Upper lobe of left lung (tissue), 6 donors: ENCODE measurements at regions not wholly inside any gene's neighbourhood (a gene's known extent, or its start where the extent isn't known, plus 50 kb on each side); places are given as distances from the start of the nearest gene placed in this dataset.
"Not testable (repeated sequence)": the region's sequence is repeated elsewhere in the genome, so short reads cannot be mapped to it uniquely, and the experiment has no call there.

Experiments
- ATAC-seq, 2 donors: fragments of 200-7000 bp; cut with Tn5 transposase; one replicate each; pipeline ENCODE4 v1.9.1; 2022; ENCODE audit warnings: mild to moderate bottlenecking in 2 of 2, moderate library complexity in 2 of 2; ENCODE audit not compliant: low FRiP score in 2 of 2
- DNase-seq, 2 donors: peaks; one replicate each; pipeline ENCODE4 v3.0.0-alpha.2; 2019 to 2020
- H3K27ac ChIP-seq, 4 donors: fragments of 200-600 bp; sonication (generic); one replicate each; pipeline ENCODE4 v1.5.1; 2016 to 2019
- H3K27me3 ChIP-seq, 4 donors: fragments of 200-600 bp; sonication (generic); one replicate each; pipeline ENCODE4 v1.5.1; 2017 to 2019
- H3K36me3 ChIP-seq, 4 donors: fragments of 200-600 bp; sonication (generic); one replicate each; pipeline ENCODE4 v1.5.1; 2016 to 2019
- H3K4me1 ChIP-seq, 4 donors: fragments of 200-600 bp; sonication (generic); one replicate each; pipeline ENCODE4 v1.5.1; 2018 to 2019
- H3K4me3 ChIP-seq, 4 donors: fragments of 200-600 bp; sonication (generic); one replicate each; pipeline ENCODE4 v1.5.1; 2017 to 2019; ENCODE audit warnings: mild to moderate bottlenecking in 2 of 4, moderate library complexity in 1 of 4
- H3K9me3 ChIP-seq, 4 donors: fragments of 200-600 bp; sonication (generic); one replicate each; pipeline ENCODE4 v1.5.1; 2018 to 2019
- EP300 ChIP-seq, 4 donors: sonication (generic); formaldehyde crosslinking; IDR thresholded peaks; one replicate each; pipeline ENCODE4 v1.5.1; 2017; ENCODE audit warnings: antibody characterized with exemption in 4 of 4, control low read depth in 2 of 4
- POLR2A ChIP-seq, 4 donors: fragments of 450-650 bp; IDR thresholded peaks; one replicate each; pipeline ENCODE4 v1.5.1; 2016 to 2017; ENCODE audit warnings: antibody characterized with exemption in 4 of 4, mild to moderate bottlenecking in 2 of 4
- POLR2AphosphoS5 ChIP-seq, 2 donors: sonication (generic); formaldehyde crosslinking; IDR thresholded peaks; one replicate each; pipeline ENCODE4 v1.5.1; 2017; ENCODE audit warnings: antibody characterized with exemption in 2 of 2
- WGBS, 2 donors: methylation state at CpG; one replicate each; pipeline ENCODE4 v1.1.5; 2017 to 2018; 5-methylcytosine and 5-hydroxymethylcytosine counted together
- TF ChIP-seq, protein P1 (sequence below), 6 experiments: fragments of 450-650 bp in 4 of 6; fragments of 200-600 bp in 2 of 6; sonication (generic) in 2 of 6; IDR thresholded peaks; one replicate each; pipeline ENCODE4 v1.5.1; 2016 to 2019; ENCODE audit warnings: antibody characterized with exemption in 6 of 6
- donor health status: DM: no; HTN: no; CAD: no; lungs with moderate emphysema.
- donor health status: DM: no; HTN: yes; CAD: no; lungs with severe emphysema.

DNA sequence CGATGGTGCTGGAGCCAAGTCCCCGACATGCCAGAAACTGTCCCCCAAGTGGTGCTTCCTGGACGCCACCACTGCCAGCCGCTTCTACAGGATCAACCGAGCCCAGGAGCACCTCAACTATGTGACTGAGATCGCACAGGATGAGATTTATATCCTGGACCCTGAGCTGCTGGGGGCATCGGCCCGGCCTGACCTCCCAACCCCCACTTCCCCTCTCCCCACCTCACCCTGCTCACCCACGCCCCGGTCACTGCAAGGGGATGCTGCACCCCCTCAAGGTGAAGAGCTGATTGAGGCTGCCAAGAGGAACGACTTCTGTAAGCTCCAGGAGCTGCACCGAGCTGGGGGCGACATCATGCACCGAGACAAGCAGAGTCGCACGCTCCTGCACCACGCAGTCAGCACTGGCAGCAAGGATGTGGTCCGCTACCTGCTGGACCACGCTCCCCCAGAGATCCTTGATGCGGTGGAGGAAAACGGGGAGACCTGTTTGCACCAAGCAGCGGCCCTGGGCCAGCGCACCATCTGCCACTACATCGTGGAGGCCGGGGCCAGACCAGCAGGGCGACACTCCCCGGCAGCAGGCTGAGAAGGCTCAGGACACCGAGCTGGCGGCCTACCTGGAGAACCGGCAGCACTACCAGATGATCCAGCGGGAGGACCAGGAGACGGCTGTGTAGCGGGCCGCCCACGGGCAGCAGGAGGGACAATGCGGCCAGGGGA lies 91.0 kb downstream of the LACC1 start:
- ATAC-seq, result peak in 1 of 2 donors; percentile 65
- not testable (repeated sequence) for H3K4me1 ChIP-seq, H3K27ac ChIP-seq, H3K9me3 ChIP-seq, H3K27me3 ChIP-seq, H3K36me3 ChIP-seq, H3K4me3 ChIP-seq
- 95 to 97% methylated on average over 13 to 21 of the region's 36 CpGs for WGBS, 2 donors
- DNase-seq, result peak in 1 of 2 donors; percentile 58

DNA sequence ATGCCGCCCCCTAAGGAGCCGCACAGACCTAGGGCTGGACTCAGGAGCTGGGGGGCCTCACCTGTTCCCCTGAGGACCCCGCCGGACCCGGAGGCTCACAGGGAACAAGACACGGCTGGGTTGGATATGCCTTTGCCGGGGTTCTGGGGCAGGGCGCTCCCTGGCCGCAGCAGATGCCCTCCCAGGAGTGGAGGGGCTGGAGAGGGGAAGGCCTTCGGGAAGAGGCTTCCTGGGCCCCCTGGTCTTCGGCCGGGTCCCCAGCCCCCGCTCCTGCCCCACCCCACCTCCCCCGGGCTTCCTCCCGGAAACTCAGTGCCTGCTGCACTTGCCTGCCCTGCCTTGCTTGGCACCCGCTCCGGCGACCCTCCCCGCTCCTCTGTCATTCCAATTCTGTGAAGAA lies 91.6 kb downstream of the LACC1 start:
- not testable (repeated sequence) for H3K4me3 ChIP-seq, H3K27me3 ChIP-seq, H3K27ac ChIP-seq, H3K36me3 ChIP-seq, H3K9me3 ChIP-seq, H3K4me1 ChIP-seq
- 98 to 100% methylated on average over 4 to 9 of the region's 19 CpGs for WGBS, 2 donors
- peak in 1 of 2 donors; percentile 56 for DNase-seq
- peak; percentile 11 to 23 for ATAC-seq

DNA sequence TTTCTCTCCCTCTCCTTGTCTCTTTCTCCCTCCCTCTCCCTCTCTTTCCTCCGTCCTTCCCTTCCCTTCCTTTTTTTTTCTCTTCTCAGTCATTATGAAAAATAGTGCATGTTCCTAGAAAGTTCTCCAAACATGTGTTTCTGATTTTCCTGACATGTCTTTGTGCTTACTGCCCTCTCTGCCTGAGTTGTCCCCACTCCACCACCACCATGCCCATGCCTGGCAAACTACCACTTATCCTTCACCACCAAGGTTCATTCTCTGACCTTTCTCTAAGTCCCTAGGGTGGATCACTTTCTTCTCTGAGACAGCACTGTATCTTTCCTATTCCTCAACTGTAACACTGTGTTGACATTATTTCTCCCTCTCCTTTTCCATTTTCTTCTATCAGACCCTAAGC lies 98.2 kb downstream of the LACC1 start:
- ATAC-seq, result no peak
- no peak overlapping the region for H3K27ac ChIP-seq
- no peak overlapping the region for H3K4me3 ChIP-seq
- H3K27me3 ChIP-seq, result no peaks in the 10 kb centered on the region
- no peaks in the 10 kb centered on the region for H3K4me1 ChIP-seq
- TF ChIP-seq EP300 (IDR thresholded peaks at IDR 0.05) (no peak), POLR2AphosphoS5 (IDR thresholded peaks at IDR 0.05) (no peak), POLR2A (IDR thresholded peaks at IDR 0.05) (no peak)
- TF ChIP-seq, protein P1, sequence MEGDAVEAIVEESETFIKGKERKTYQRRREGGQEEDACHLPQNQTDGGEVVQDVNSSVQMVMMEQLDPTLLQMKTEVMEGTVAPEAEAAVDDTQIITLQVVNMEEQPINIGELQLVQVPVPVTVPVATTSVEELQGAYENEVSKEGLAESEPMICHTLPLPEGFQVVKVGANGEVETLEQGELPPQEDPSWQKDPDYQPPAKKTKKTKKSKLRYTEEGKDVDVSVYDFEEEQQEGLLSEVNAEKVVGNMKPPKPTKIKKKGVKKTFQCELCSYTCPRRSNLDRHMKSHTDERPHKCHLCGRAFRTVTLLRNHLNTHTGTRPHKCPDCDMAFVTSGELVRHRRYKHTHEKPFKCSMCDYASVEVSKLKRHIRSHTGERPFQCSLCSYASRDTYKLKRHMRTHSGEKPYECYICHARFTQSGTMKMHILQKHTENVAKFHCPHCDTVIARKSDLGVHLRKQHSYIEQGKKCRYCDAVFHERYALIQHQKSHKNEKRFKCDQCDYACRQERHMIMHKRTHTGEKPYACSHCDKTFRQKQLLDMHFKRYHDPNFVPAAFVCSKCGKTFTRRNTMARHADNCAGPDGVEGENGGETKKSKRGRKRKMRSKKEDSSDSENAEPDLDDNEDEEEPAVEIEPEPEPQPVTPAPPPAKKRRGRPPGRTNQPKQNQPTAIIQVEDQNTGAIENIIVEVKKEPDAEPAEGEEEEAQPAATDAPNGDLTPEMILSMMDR (IDR thresholded peaks at IDR 0.05), result no peak
- H3K36me3 ChIP-seq, result no peaks in the 10 kb centered on the region
- no peaks in the 10 kb centered on the region for H3K9me3 ChIP-seq
- 83 to 84% methylated on average over 1 of the region's 1 CpG for WGBS, 2 donors
- no peak for DNase-seq

DNA sequence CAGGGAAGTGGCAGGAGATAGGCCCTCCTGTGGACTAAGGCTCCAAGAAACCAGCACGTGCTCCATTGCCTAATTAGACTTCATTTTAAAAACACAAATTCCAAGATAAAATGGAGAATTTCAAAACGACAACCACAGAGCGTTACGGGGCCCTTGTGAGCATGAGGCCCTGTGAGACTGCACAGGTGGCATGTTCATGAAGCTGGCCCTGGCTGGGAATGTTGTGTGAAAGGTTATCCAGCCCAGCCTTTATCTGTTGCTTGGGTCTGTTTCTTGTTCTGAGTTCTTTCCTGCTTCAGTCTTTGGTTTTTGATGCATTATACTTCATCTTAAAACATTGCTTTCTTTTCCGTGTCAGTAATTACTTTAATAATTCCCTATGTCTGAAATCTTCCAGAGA lies 99.0 kb downstream of the LACC1 start:
- no peak overlapping the region for H3K27ac ChIP-seq
- H3K4me1 ChIP-seq, result no peaks in the 10 kb centered on the region
- TF ChIP-seq POLR2A (IDR thresholded peaks at IDR 0.05) (no peak), EP300 (IDR thresholded peaks at IDR 0.05) (no peak), POLR2AphosphoS5 (IDR thresholded peaks at IDR 0.05) (no peak)
- TF ChIP-seq, protein P1 (IDR thresholded peaks at IDR 0.05), result no peak
- H3K4me3 ChIP-seq, result no peak overlapping the region
- WGBS, 2 donors, result 87 to 88% methylated on average over 5 of the region's 5 CpGs
- ATAC-seq, result no peak
- no peak for DNase-seq
- no peaks in the 10 kb centered on the region for H3K36me3 ChIP-seq
- H3K9me3 ChIP-seq, result no peaks in the 10 kb centered on the region
- no peaks in the 10 kb centered on the region for H3K27me3 ChIP-seq

DNA sequence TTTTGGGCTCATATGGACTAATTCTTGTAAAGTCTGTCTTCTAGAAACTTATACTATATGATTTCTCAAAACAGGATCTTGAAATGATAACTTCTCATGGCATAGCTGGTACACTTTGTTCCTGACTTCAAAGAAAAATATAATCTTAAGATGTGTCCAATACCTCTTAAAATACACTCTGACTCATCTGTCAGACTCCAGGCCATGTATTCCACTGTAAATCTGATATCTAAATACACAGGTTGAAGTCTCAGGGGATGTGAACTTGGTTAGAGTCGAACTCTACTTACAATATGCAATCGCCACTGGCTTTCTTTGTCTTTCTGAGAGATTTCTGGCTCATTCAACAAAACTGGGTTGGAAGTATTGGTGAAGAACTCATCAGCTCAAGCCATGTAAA lies 99.8 kb downstream of the LACC1 start:
- TF ChIP-seq POLR2AphosphoS5 (IDR thresholded peaks at IDR 0.05), result no peak
- no peak for TF ChIP-seq POLR2A (IDR thresholded peaks at IDR 0.05)
- TF ChIP-seq, protein P1 (IDR thresholded peaks at IDR 0.05), result no peak
- TF ChIP-seq EP300 (IDR thresholded peaks at IDR 0.05), result no peak
- H3K36me3 ChIP-seq, result no peaks in the 10 kb centered on the region
- ATAC-seq, result no peak
- H3K27ac ChIP-seq, result no peak overlapping the region
- no peak overlapping the region for H3K4me3 ChIP-seq
- 88 to 91% methylated on average over 2 of the region's 2 CpGs for WGBS, 2 donors
- no peaks in the 10 kb centered on the region for H3K27me3 ChIP-seq
- no peaks in the 10 kb centered on the region for H3K4me1 ChIP-seq
- no peak for DNase-seq
- no peaks in the 10 kb centered on the region for H3K9me3 ChIP-seq

DNA sequence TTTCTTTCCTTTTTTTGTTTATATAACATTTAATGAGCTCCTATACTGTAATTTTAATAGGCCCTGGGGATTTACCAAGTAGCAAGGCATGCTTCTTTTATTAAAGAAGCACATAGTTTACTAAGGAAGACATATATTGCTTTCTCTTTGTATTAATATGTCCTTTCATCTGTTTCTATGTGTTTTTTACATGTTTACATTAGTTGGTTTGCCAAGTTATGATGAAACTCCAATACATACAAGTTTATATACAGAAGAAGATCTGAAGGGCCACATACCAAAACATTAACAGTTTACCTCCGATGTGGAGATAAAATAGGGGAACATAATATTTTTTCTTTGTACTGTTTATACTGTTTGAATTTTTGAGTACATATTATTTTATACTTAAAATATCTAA lies 100.9 kb downstream of the LACC1 start:
- H3K9me3 ChIP-seq, result no peaks in the 10 kb centered on the region
- DNase-seq, result no peak

More for the DNA sequence above, 100.9 kb downstream of the LACC1 start:
- no peaks in the 10 kb centered on the region for H3K36me3 ChIP-seq
- H3K27ac ChIP-seq, result no peak overlapping the region
- WGBS, 2 donors, result 73 to 90% methylated on average over 1 of the region's 1 CpG
- H3K27me3 ChIP-seq, result no peaks in the 10 kb centered on the region
- TF ChIP-seq, protein P1 (IDR thresholded peaks at IDR 0.05), result no peak
- TF ChIP-seq POLR2A (IDR thresholded peaks at IDR 0.05), result no peak
- no peak for TF ChIP-seq POLR2AphosphoS5 (IDR thresholded peaks at IDR 0.05)
- no peak for TF ChIP-seq EP300 (IDR thresholded peaks at IDR 0.05)
- no peak for ATAC-seq
- H3K4me1 ChIP-seq, result no peaks in the 10 kb centered on the region
- no peak overlapping the region for H3K4me3 ChIP-seq
